ENCODE measurements at regions not wholly inside any gene's neighbourhood (a gene's known extent, or its start where the extent isn't known, plus 50 kb on each side); places are given as distances from the start of the nearest gene placed in this dataset.

DNA sequence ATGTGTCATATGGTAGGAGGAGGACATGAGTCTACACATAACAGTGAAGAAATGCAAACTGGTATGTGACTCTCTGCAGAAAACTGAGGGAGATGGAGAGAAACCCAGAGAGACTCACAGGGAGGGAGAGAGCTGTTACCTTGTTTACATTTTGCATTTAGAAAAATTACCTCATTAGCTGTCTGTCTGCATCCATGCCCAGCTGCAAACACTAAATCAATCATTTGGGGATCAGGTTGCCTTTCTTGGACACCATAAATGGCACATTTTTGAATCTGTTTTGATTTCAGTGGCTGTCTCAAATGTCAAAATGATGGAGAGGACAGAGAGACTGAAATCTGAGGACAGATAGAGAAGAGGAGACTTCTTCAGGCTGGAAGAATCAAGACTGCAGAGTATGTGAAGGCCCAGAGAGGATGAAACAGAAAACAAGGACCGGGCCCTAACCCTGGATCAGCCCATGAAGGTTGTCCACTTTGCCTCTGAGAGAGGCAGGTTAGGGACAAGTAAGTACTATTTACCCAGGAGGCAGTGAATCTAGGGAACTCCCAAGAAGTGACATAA lies 92.2 kb downstream of the UNC5CL start:
- no peak for DNase-seq (ENCODE audit: low read depth in 1 of 2, low spot score in 1 of 2)

DNA sequence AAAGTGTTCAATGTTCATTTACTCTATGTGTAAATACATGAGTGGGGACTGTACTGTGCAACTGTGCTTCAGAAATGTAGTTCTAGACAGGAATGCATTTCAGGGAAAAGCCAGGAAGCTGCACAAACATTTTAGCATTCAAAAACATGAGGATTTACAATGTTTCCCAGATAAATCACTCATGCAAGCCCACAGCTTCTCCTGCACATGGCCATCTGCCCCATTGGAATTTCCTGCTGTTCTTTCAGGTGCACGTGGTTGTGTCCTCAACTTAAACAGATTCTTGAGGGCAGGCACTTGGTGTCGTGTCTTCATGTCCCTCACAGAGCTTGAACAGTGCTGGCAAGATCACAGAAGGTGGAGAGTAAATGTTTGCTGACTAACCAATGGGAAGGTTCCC lies 101.5 kb downstream of the UNC5CL start:
- no peak for DNase-seq (ENCODE audit: low read depth in 1 of 2, low spot score in 1 of 2)

DNA sequence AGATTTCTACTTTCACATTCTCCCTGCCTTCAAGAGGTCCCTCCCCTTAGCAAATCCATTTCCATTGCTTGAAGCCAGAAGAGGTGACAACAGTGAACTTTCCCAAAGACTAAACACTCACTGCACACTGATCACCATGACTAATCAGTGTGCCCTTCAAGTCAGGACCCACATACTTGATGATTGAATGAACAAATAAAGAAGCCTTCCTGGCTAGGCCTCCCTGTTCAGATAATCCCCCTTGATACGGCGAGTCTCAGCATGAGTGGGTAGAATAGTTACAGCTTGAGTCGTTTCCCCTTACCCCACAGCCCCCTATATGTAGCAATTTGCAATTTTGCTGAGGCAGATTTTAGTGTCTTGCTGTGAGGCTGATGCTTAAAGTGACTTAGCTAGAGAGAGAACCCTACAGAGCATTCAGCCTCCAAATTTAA lies 102.2 kb downstream of the UNC5CL start:
- DNase-seq (ENCODE audit: low read depth in 1 of 2, low spot score in 1 of 2) = no peak

DNA sequence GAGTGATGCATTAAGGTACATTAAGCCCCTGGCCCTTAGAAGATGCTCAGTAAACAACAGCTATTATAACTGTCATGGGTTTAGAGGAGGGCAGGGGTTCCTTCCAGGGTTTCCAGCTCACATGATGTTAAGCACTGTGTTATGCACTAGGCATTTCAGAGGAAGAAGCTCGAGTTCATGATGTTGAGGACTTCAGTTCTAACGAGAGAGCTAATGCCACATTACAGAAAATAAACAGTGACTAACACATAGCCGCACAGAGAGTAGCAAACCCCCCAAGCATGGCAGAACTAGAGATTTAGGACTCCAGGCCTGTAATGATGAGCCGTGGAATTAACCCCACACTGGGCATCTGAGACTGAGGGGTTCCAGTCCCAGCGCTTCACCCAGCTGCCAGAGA lies 105.2 kb downstream of the UNC5CL start:
- DNase-seq (ENCODE audit: low read depth in 1 of 2, low spot score in 1 of 2) = no peak

DNA sequence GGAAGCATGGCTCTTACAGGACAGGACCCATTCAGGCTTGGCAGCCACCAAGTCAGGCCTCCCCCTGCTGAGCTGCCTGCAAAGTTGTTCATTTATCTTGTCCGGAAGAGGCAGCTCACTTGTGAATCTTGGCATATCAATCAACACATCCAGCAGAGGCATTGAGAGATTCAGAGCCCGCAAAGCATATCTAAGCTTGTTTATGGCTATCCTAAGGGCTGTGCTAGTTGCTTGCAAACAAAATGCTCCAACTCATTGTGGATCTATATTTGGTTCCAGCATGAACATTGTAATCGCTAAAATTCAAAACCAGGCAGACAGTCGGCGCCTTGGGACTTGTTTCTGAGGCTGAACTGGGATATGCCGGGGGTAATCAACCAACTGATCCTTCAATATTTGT lies 106.1 kb downstream of the UNC5CL start:
- no peak for DNase-seq (ENCODE audit: low read depth in 1 of 2, low spot score in 1 of 2)

DNA sequence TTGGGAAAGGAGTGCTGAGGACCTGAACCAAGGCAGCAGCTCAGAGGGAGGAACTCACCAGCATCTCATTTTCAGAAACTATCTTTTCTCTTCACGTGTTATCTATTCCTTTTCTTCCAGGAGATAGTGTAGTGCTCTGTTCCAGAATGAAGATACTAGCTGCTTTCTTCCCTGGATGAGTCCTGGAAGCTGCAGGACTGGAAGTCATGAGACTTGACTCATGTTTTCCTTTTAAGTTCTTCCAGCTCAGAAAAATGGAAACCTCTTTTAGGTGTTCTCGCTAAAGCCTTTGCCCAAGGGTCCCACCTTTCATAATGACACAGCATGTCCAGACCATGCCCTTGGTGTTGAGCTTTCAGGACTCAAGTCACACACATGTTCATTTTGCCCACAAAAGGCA lies 106.7 kb downstream of the UNC5CL start:
- DNase-seq (ENCODE audit: low read depth in 1 of 2, low spot score in 1 of 2) = no peak

- no peak for DNase-seq (ENCODE audit: low read depth in 1 of 2, low spot score in 1 of 2)
Observed at GRCh38 chr6:40931931-40932330, 107.1 kb downstream of the UNC5CL start.

DNA sequence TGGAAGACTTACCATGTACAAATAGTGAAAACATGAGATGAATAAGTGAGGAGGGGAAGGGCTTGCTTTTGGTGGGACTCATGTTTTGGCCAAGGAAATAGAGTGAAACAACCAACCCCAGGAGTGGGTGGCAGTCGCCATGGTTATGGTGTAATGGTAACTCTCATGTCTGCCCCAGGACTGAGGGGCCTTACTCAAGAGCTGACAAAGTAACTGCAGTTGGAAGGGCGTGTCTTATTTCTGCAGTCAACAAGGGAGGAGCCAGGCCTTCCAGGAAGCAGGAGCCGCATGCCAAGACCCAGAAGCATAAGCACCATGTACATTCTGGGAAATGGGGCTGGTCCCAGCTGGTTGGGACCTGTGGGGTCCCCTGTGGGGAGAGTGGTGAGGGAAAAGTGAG lies 108.5 kb downstream of the UNC5CL start:
- DNase-seq (ENCODE audit: low read depth in 1 of 2, low spot score in 1 of 2) = no peak

DNA sequence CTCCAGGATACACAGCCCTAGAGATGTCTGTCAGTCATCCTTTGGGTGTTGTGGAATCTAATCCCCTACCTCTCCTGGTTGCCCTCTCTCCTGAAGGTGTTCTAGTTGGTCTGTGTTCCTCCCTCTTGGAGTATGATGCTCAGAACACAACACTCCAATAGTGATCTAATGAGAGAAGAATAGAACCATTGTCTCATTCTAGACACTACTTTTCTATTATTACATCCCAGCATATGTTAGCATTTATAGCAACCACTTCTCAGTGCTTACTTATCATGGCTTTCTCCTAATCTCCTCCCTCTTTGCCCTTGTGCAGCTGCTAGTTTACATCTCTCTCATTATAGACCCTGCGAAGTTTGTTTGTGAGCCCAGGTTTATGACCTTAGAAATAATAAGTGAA lies 109.0 kb downstream of the UNC5CL start:
- DNase-seq (ENCODE audit: low read depth in 1 of 2, low spot score in 1 of 2) = no peak

DNA sequence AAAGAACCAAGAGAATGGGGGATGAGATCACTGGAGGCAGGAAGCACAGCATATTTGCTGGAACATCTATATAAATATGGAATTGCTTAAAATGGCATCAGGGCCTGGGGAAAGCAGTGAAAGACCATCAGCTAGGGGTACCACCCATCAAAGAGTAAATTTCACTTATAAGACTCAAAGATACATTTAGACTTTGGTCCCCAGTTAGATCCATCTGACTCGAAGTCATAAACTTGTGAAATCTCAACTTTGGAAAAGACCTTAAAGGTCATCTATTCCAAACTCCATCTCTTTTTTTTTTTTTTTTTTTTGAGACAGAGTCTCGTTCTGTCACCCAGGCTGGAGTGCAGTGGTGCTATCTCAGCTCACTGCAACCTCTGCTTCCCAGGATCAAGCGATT lies 109.8 kb downstream of the UNC5CL start:
- DNase-seq (ENCODE audit: low read depth in 1 of 2, low spot score in 1 of 2) = no peak

GRCh38 chr6:40928763-40929162 lies 110.3 kb downstream of the UNC5CL start:
- no peak for DNase-seq (ENCODE audit: low read depth in 1 of 2, low spot score in 1 of 2)

DNA sequence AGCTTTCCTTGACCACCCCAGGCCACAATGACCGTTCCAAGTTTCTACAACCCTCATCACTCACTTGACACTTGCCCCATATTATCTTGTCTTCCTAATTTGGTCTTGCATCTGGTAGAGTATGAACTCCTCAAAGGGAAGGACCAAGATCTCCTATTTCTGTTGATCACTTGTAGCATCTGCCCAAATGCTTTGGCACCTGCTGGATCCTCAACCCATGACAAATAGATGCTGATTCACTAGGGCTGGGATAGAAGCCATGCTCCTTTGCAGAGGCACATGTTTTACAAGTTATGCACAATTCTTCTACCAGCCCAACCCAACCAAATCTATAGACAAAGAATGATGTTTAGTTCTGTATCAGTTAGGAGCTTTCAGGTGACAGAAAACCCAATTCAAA lies 110.7 kb downstream of the UNC5CL start:
- no peak for DNase-seq (ENCODE audit: low read depth in 1 of 2, low spot score in 1 of 2)

- DNase-seq (ENCODE audit: low read depth in 1 of 2, low spot score in 1 of 2) = no peak
Observed at GRCh38 chr6:40925341-40925740, 113.7 kb downstream of the UNC5CL start.

GRCh38 chr6:40924839-40925238 lies 114.2 kb downstream of the UNC5CL start:
- no peak for DNase-seq (ENCODE audit: low read depth in 1 of 2, low spot score in 1 of 2)

- DNase-seq (ENCODE audit: low read depth in 1 of 2, low spot score in 1 of 2) = no peak
Observed at GRCh38 chr6:40923880-40924279, 115.1 kb downstream of the UNC5CL start.

DNA sequence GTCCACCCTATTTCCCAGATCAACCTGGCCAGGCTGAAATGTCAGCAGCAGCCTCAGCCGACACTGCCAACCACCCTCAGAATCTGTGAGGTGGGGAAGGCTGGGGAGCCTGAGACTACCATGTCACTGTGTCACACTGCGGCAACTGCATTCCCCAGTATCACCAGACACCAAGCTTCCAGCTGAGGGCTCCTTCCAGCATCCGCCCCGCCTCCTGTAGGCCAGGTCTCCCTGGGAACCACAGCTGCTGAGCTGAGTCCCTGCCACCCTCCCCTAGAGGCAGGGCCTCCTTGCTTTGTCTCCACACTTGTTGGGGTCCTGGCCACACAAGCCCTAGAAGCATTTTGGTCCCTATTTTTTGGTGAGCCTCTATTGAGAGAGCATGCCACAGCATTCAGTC lies 115.7 kb downstream of the UNC5CL start:
- DNase-seq (ENCODE audit: low read depth in 1 of 2, low spot score in 1 of 2) = no peak

GRCh38 chr6:40922281-40922680 lies 116.7 kb downstream of the UNC5CL start:
- DNase-seq (ENCODE audit: low read depth in 1 of 2, low spot score in 1 of 2) = no peak

- no peak for DNase-seq (ENCODE audit: low read depth in 1 of 2, low spot score in 1 of 2)
Observed at GRCh38 chr6:40918040-40918651, 120.9 kb downstream of the UNC5CL start.

- DNase-seq (ENCODE audit: low read depth in 1 of 2, low spot score in 1 of 2) = no peak
Observed at GRCh38 chr6:40917603-40918002, 121.4 kb downstream of the UNC5CL start.

DNA sequence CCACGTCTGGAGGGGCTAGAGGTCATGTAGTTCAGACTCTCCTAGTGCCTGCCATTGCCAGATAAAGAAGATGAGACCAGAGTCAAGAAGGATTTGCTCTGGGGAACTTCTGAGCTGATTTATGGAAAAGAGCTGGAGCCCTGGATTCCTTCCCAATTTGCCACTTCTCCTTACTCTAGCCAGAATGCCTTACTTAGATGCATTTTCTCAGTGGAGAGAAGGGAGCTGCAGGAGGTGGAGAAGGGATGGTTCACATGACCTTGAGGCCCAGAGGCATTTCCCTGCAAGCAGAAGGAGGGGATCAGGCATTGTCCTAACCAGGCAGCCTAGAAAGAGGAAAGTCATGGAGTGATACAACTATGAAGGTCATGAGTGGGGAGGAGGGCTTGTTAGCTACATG lies 122.2 kb downstream of the UNC5CL start:
- DNase-seq (ENCODE audit: low read depth in 1 of 2, low spot score in 1 of 2) = no peak

DNA sequence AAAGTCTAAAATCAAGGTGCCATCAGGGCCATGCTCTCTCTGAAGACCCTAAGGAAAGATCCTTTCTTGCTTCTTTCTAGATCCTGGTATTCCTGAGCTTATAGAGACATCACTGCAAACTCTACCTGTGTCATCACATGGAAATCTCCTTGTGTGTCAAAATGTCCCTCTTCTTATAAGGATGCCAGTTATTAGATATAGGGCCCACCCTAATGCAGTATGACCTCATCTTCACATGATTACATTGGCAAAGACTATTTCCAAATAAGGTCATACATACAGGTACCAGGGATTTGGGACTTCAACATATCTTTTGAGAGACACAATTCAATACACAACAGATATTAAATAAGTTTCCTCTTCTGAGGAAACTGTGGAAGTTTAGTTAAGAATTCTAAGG lies 123.9 kb downstream of the UNC5CL start:
- no peak for DNase-seq (ENCODE audit: low read depth in 1 of 2, low spot score in 1 of 2)

DNA sequence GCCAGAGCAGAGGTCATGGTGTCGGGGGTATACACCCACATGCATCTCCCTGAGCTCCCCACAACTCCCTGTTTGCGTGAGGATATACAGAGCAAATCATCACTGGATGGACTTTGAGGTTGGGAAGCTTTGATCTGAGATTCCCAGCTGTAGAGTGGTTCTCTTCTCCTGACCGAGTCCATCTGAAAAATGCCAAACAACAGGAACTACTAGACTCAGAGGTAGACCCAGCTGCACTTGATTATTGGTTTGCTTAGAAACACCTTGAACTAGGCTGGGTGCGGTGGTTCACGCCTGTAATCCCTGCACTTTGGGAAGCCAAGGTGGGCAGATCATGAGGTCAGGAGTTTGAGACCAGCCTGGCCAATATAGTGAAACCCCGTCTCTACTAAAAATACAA lies 125.0 kb downstream of the UNC5CL start:
- no peak for DNase-seq (ENCODE audit: low read depth in 1 of 2, low spot score in 1 of 2)

- no peak for DNase-seq (ENCODE audit: low read depth in 1 of 2, low spot score in 1 of 2)
Observed at GRCh38 chr6:40912158-40912946, 126.7 kb downstream of the UNC5CL start.
